Endothelial cell of umbilical vein (primary cell): ENCODE measurements at regions not wholly inside any gene's neighbourhood (a gene's known extent, or its start where the extent isn't known, plus 50 kb on each side); places are given as distances from the start of the nearest gene placed in this dataset.
A peak's percentile ranks its signal among the peaks of the same experiment; 100 is the strongest.

ENCODE experiments used
- BruUV-seq: library from RNA; stranded (reverse); fragments of 400-500 nt; replicated peaks from 2 replicates; lab custom pipeline; 2021; lab: Mats Ljungman, UMichigan
- CTCF ChIA-PET: fragments of 300-600, 350-600 bp; sonication (Branson Sonifier 250); formaldehyde crosslinking; loops from one replicate; lab custom pipeline; 2021; ENCODE audit warnings: antibody characterized with exemption, inconsistent platforms; lab: Charles Lee
- POLR2A ChIA-PET: fragments of 300-600, 350-600 bp; sonication (Branson Sonifier 250); formaldehyde crosslinking; loops from one replicate; lab custom pipeline; 2021; ENCODE audit warnings: antibody characterized with exemption, inconsistent platforms; lab: Charles Lee
- DNase-seq: peaks from one replicate; pipeline ENCODE4 v3.0.0-alpha.2; 2011; ENCODE audit warnings: low read depth, low spot score
- FAIRE-seq: peaks from 2 replicates; lab custom pipeline; 2011; peaks lifted over from hg19 to GRCh38; lab: Jason Lieb, UNC
- H2AFZ ChIP-seq: 2 replicates; pipeline ENCODE4 v1.6.0; 2012; ENCODE audit warnings: low read depth, low read length, control low read depth, inconsistent platforms
- H3K27ac ChIP-seq: 2 replicates; pipeline ENCODE4 v1.5.1; 2011; ENCODE audit warnings: low read depth, mild to moderate bottlenecking, control low read depth, low read length, moderate library complexity; ENCODE audit not compliant: insufficient read depth
- H3K27me3 ChIP-seq, 2 experiments: 2 replicates each; pipeline versions ENCODE4 v1.6.0 to v1.6.1; 2011; ENCODE audit warnings: low read length in 2 of 2, mixed read lengths in 1 of 2; ENCODE audit not compliant: control insufficient read depth in 2 of 2, insufficient read depth in 2 of 2
- H3K36me3 ChIP-seq, 2 experiments: 2 replicates in 1 of 2; 3 replicates in 1 of 2; pipeline ENCODE4 v1.5.1; 2011; ENCODE audit warnings: low read length in 2 of 2, mild to moderate bottlenecking in 1 of 2, moderate library complexity in 1 of 2; ENCODE audit not compliant: control insufficient read depth in 2 of 2, insufficient read depth in 2 of 2; ENCODE audit errors: extremely low read depth in 1 of 2
- H3K4me1 ChIP-seq: 3 replicates; pipeline ENCODE4 v1.5.1; 2011; ENCODE audit warnings: mild to moderate bottlenecking, low read length; ENCODE audit not compliant: control insufficient read depth, insufficient read depth; ENCODE audit errors: extremely low read depth
- H3K4me2 ChIP-seq: 2 replicates; pipeline ENCODE4 v1.6.1; 2011; ENCODE audit warnings: low read length, control low read depth, mixed read lengths; ENCODE audit not compliant: insufficient read depth
- H3K4me3 ChIP-seq, 3 experiments: fragments of 200-600 bp in 1 of 3; sonication (generic), shearing (Covaris generic) in 1 of 3; replicated peaks in 1 of 3; 2 replicates each; pipeline ENCODE4 v1.5.1; 2011 to 2016; ENCODE audit warnings: control low read depth in 3 of 3, low read length in 3 of 3, mild to moderate bottlenecking in 2 of 3, inconsistent platforms in 1 of 3, low read depth in 1 of 3, moderate library complexity in 1 of 3; ENCODE audit not compliant: insufficient read depth in 1 of 3
- H3K79me2 ChIP-seq: 2 replicates; pipeline ENCODE4 v1.6.0; 2012; ENCODE audit warnings: low read length, inconsistent platforms; ENCODE audit not compliant: control insufficient read depth, insufficient read depth
- H3K9ac ChIP-seq: replicated peaks from 2 replicates; pipeline ENCODE3; 2011; ENCODE audit warnings: low read length, control low read depth; ENCODE audit not compliant: insufficient read depth; ENCODE audit errors: extremely low read depth
- H3K9me1 ChIP-seq: replicated peaks from 3 replicates; pipeline ENCODE4 v1.6.0; 2011; ENCODE audit warnings: mild to moderate bottlenecking, low read length; ENCODE audit not compliant: control insufficient read depth, insufficient read depth; ENCODE audit errors: extremely low read depth
- H3K9me3 ChIP-seq: replicated peaks from 2 replicates; pipeline ENCODE4 v1.5.1; 2012; ENCODE audit warnings: low read length, inconsistent platforms; ENCODE audit not compliant: control insufficient read depth, insufficient read depth
- H4K20me1 ChIP-seq: replicated peaks from 2 replicates; pipeline ENCODE3; 2011; ENCODE audit warnings: mild to moderate bottlenecking, low read length; ENCODE audit not compliant: control insufficient read depth, insufficient read depth; ENCODE audit errors: extremely low read depth
- CTCF ChIP-seq, 2 donors: IDR thresholded peaks; 1 replicate in 1 of 2; 2 replicates in 1 of 2; pipeline ENCODE4 v1.5.1; 2011; ENCODE audit warnings: low read length in 2 of 2, mild to moderate bottlenecking in 2 of 2, moderate library complexity in 2 of 2, control low read depth in 1 of 2, inconsistent platforms in 1 of 2, low read depth in 1 of 2; ENCODE audit not compliant: insufficient read depth in 1 of 2; ENCODE audit errors: extremely low read depth in 1 of 2
- EZH2 ChIP-seq: IDR thresholded peaks from 2 replicates; pipeline ENCODE4 v1.6.1; 2012; ENCODE audit warnings: borderline replicate concordance, low read depth, mild to moderate bottlenecking, moderate library complexity, low read length, inconsistent platforms; ENCODE audit not compliant: severe bottlenecking
- FOS ChIP-seq: IDR thresholded peaks from 2 replicates; pipeline ENCODE4 v1.6.1; 2011; ENCODE audit warnings: mild to moderate bottlenecking, low read length, moderate library complexity, borderline replicate concordance; ENCODE audit not compliant: insufficient read depth
- GATA2 ChIP-seq: IDR thresholded peaks from 2 replicates; pipeline ENCODE4 v1.7.0; 2011; ENCODE audit warnings: low read depth, mild to moderate bottlenecking, moderate library complexity, mixed read lengths, low read length; ENCODE audit not compliant: insufficient read length, insufficient read depth
- JUN ChIP-seq: IDR thresholded peaks from 2 replicates; pipeline ENCODE4 v1.6.1; 2011; ENCODE audit warnings: borderline replicate concordance, low read depth; ENCODE audit not compliant: insufficient read length, insufficient read depth
- MYC ChIP-seq: IDR thresholded peaks from one replicate; pipeline ENCODE4 v1.6.1; 2011; ENCODE audit warnings: mild to moderate bottlenecking, low read depth, low read length
- POLR2A ChIP-seq: IDR thresholded peaks from 2 replicates; pipeline ENCODE4 v1.6.1; 2012; ENCODE audit warnings: low read depth, mild to moderate bottlenecking, control low read depth, low read length
- POLR2AphosphoS5 ChIP-seq: IDR thresholded peaks from 2 replicates; pipeline ENCODE4 v1.6.1; 2012; ENCODE audit warnings: low read depth, mild to moderate bottlenecking, control low read depth, low read length, moderate library complexity; ENCODE audit not compliant: insufficient read depth
- dilution Hi-C: fragments of 300-500 bp; cut with MboI; formaldehyde crosslinking; loops from one replicate; pipeline ENCODE4 v1.15.0; 2019; ENCODE audit warnings: low sequenced_read_pairs; ENCODE audit not compliant: extremely low pct_ligation_motif_present
- intact Hi-C: fragments of 100-400 bp; cut with micrococcal nuclease; formaldehyde crosslinking; loops from one replicate; pipeline ENCODE4 v1.10.0; 2022
- TF ChIP-seq, protein P1 (sequence below): IDR thresholded peaks from 2 replicates; pipeline ENCODE4 v1.6.1; 2011; ENCODE audit not compliant: insufficient read depth, insufficient read length

GRCh38 chr6:121503589-121503991 lies 68.1 kb downstream of the GJA1 start:
- ChIA-PET CTCF (interaction anchor here (0.7 to 1.4 kb wide), 2 partner anchors 12 to 14 kb away, joined by 3 to 4 read pairs; no protein-coding TSS in a partner anchor), POLR2A (no interaction called here)
- Histone ChIP-seq H3K4me1 (peaks cover 13% of the 10 kb centered on the region), H3K9ac (no peak overlapping the region), H3K79me2 (no peaks in the 10 kb centered on the region), H3K4me3 (no peak overlapping the region), H3K4me2 (peak overlapping the region; percentile 17), H3K9me3 (no peaks in the 10 kb centered on the region), H2AFZ (peak overlapping the region; percentile 13), H3K27ac (no peak overlapping the region), H3K27me3 (no peaks in the 10 kb centered on the region), H3K9me1 (no peaks in the 10 kb centered on the region), H3K36me3 (no peaks in the 10 kb centered on the region), H4K20me1 (no peaks in the 10 kb centered on the region)
- intact Hi-C loops (no loop called here), dilution Hi-C loops (no loop called here)
- TF ChIP-seq POLR2A (no peak), CTCF (IDR thresholded peaks at IDR 0.05; ENCODE audit: extremely low read depth in 1 of 2, insufficient read depth in 1 of 2, low read depth in 1 of 2, low read length in 2 of 2) (no peak), GATA2 (no peak), POLR2AphosphoS5 (no peak), JUN (no peak), MYC (no peak), EZH2 (no peak), FOS (no peak)
- TF ChIP-seq, protein P1, sequence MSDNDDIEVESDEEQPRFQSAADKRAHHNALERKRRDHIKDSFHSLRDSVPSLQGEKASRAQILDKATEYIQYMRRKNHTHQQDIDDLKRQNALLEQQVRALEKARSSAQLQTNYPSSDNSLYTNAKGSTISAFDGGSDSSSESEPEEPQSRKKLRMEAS = no peak
- peak; percentile 41 for DNase-seq
- TSS peak; percentile 99 for BruUV-seq
- FAIRE-seq = no peak
